ENCODE measurements at regions not wholly inside any gene's neighbourhood (a gene's known extent, or its start where the extent isn't known, plus 50 kb on each side); places are given as distances from the start of the nearest gene placed in this dataset.

DNA sequence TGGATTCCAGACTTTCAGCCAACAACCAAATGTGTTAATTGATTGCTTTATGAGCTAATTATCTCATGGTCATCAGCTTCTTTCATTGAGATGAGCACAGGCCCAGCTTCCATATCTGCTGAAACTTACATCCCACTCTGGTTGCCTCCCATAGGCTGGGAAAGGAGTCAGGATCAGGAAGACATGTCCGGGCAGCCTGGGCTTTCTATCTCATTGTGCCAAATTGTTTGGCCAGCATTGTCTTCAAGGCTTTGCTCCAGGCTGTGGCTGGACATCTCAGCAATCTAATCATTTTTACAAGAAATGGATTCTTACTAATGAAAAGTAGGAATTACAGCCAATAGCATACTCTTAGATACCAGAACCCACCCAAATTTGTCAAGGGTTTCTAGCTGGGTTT, 295.2 kb downstream of the CXCL12 start:
- Mint-ChIP-seq H3K9me3 (peaks cover 5% of the 10 kb centered on the region), H3K27ac (no peak overlapping the region), H3K4me3 (no peak overlapping the region), H3K4me1 (no peaks in the 10 kb centered on the region), H3K27me3 (peaks cover 31% of the 10 kb centered on the region), H3K36me3 (ENCODE audit: low read depth) (no peaks in the 10 kb centered on the region)
- ATAC-seq (replicated peaks), result no peak

DNA sequence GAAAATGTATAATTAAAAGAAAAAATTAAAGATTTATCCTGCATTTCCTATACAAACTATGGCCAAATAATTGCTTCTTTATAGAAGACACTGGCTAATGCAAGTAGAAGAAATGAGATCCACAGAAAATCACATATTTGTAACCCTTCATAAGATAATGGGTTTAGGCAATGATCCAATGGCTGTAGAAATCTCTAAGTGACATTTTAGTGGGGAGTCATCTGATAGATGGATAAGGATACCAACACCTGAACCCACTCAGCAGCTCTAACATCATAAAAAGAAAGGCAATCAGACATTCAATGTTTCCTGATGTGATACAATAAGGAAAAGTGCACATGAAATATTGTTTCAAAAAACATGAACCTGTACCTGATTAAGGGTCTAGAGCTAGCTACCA, 297.5 kb downstream of the CXCL12 start:
- H3K36me3 Mint-ChIP-seq (ENCODE audit: low read depth), result no peaks in the 10 kb centered on the region
- H3K4me1 Mint-ChIP-seq, result no peaks in the 10 kb centered on the region
- H3K9me3 Mint-ChIP-seq, result no peaks in the 10 kb centered on the region
- H3K27ac Mint-ChIP-seq, result no peak overlapping the region
- ATAC-seq (replicated peaks), result no peak
- H3K4me3 Mint-ChIP-seq, result no peak overlapping the region
- H3K27me3 Mint-ChIP-seq, result peaks cover 21% of the 10 kb centered on the region

DNA sequence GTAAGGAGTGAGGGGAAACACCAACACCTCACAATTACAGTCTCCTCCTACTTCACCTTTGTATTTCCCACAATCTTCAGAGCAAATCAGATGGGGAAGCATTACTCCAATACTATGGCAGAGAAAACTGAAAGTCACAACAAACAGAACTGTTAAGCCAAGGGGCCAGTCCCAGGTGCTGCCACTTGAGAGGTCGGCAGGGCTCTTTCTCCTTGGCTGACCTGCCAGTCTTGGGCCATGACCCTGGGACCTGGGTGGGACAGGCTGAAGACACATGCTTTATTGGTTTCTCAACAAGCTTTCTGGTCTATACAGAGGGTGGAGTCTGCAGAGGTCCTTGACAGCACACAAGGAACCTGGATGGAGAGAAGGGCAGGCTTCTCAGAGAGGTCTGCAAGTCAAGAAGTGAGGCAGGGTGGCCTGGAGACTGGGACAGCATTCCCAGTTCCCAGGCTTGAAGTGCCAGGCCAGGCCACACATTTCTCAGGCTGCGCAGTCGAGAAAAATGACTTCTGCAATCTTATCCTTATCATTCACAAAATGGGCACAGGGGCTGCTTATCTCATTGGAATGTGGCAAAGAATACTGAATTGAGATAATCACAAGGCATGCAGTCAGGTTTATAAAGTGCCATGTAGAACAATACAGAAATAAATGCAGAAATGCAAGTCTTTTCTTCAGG, 301.0 kb downstream of the CXCL12 start:
- peaks cover 9% of the 10 kb centered on the region for H3K27me3 Mint-ChIP-seq
- ATAC-seq (replicated peaks), result no peak
- no peaks in the 10 kb centered on the region for H3K9me3 Mint-ChIP-seq
- no peak overlapping the region for H3K4me3 Mint-ChIP-seq
- no peaks in the 10 kb centered on the region for H3K36me3 Mint-ChIP-seq (ENCODE audit: low read depth)
- no peak overlapping the region for H3K27ac Mint-ChIP-seq
- no peaks in the 10 kb centered on the region for H3K4me1 Mint-ChIP-seq

DNA sequence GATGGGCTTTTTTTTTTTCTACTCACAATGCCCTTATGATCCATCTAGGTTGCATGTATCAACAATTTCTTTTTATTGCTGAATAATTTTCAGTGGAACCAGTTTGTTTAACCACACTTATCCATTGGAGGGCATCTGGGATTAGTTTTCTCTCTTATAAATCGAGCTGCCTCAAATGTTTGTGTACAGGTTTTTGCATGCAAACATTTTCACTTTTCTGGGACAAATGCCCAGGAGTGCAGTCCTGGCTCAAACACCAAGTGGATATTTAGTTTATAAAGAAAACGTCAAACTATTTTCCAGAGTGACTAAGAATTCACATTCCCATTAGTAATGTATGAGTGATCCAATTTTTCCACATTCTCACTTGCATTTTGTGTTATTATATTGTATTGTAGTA, 313.4 kb downstream of the CXCL12 start:
- peaks cover 6% of the 10 kb centered on the region for H3K27me3 Mint-ChIP-seq
- no peaks in the 10 kb centered on the region for H3K36me3 Mint-ChIP-seq (ENCODE audit: low read depth)
- H3K4me1 Mint-ChIP-seq, result no peaks in the 10 kb centered on the region
- H3K27ac Mint-ChIP-seq, result no peak overlapping the region
- H3K4me3 Mint-ChIP-seq, result no peak overlapping the region
- H3K9me3 Mint-ChIP-seq, result no peaks in the 10 kb centered on the region
- ATAC-seq (replicated peaks), result no peak

DNA sequence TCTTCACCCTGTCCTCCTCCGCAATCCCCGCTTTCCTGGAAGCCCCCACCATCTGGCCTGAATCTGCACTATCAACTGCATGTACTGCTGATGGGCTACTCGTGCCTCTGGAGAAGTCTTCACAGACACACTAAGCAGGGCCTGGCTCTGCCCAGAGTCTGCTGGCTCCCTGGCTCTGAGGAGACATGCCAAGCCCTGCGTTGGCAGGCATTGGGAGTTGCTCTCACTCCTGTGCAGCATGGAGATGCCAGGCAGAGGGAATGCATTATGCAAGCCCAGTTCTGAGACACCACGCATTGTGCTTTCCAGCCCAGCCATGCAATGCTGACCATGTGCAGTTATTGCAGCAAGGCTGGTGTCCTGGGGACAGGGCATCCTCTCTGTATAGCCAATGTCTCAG, 314.6 kb downstream of the CXCL12 start:
- Mint-ChIP-seq H3K36me3 (ENCODE audit: low read depth) (no peaks in the 10 kb centered on the region), H3K27me3 (peaks cover 6% of the 10 kb centered on the region), H3K9me3 (no peaks in the 10 kb centered on the region), H3K4me1 (no peaks in the 10 kb centered on the region), H3K27ac (no peak overlapping the region), H3K4me3 (no peak overlapping the region)
- ATAC-seq (replicated peaks), result no peak

DNA sequence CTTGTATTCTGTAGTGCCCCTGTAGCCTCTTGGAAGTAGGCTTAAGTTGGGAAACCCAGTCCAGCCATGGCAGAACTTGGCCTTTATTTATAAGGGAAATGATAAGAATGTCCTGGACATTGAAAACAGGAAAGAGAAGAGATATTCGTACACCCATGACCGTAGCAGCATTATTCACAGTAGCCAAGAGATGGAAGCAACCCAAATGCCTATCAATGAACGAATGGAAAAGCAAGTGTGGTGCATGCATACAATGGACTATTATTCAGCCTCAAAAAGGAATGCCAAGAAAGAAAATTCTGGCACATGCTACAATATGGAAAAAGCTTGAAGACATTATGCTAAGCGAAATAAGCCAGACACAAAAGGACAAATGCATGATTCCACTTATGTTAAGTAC, 315.3 kb downstream of the CXCL12 start:
- Mint-ChIP-seq H3K27me3 (peaks cover 6% of the 10 kb centered on the region), H3K27ac (no peak overlapping the region), H3K4me1 (no peaks in the 10 kb centered on the region), H3K36me3 (ENCODE audit: low read depth) (no peaks in the 10 kb centered on the region), H3K9me3 (no peaks in the 10 kb centered on the region), H3K4me3 (no peak overlapping the region)
- no peak for ATAC-seq (replicated peaks)

DNA sequence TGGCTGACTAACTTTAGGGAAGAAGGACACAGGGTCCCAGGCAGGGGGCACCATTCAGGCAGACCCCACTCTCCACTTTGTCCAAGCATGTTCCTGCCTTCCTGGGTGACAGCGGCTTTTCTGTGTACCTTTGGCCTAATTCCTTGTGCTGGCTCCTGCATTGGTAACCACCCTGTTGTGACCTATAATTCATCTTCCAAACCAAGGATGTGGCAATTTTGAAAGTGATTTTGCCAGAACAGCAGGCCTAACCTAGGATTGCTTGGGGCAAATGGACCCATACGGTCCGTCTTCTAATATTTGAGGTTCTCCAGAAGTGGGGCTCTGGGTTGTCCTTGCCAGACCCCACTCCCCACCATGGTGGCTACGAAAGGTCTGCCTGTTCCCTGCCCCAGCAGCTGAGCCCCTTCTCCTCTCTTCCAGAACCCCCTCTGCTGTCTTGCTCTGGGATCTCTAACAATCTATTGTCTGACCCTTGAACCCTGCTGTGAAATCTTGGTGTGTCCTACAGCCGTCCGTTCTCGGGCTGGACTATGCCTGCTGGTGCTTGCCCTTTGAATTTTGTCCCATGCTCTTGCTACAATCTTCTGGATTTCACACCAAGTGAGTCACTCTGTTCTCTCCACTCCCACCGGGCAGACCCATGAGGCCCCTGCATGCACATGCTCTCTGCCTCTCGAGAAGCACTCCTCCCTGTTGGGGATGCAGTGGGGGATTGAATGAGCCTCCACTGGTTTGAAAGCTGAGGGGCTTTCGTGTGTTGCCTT, 316.0 kb downstream of the CXCL12 start:
- Mint-ChIP-seq H3K27me3 (peaks cover 6% of the 10 kb centered on the region), H3K27ac (no peak overlapping the region), H3K4me3 (no peak overlapping the region), H3K9me3 (no peaks in the 10 kb centered on the region), H3K4me1 (no peaks in the 10 kb centered on the region), H3K36me3 (ENCODE audit: low read depth) (no peaks in the 10 kb centered on the region)
- no peak for ATAC-seq (replicated peaks)

DNA sequence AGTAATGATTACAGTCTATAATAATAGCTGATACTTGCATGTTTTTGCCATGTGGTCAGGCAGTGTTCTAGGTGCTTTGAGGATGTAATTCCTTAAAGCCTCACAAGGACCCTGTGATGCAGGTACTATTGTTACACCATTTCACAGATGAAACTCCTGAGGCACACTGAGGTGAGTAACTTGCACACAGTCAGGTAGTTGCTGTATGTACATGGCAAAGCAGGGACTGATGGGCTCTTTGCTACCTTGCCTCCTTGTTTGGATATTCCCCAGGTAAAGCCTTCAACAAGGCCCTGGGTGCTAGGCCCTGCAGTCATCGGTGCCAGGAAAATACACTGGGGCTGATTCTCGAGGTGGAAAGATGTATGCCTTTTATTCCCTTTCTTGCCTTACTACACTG, 317.5 kb downstream of the CXCL12 start:
- Mint-ChIP-seq H3K27me3 (peaks cover 3% of the 10 kb centered on the region), H3K9me3 (no peaks in the 10 kb centered on the region)
- no peak for ATAC-seq (replicated peaks)

DNA sequence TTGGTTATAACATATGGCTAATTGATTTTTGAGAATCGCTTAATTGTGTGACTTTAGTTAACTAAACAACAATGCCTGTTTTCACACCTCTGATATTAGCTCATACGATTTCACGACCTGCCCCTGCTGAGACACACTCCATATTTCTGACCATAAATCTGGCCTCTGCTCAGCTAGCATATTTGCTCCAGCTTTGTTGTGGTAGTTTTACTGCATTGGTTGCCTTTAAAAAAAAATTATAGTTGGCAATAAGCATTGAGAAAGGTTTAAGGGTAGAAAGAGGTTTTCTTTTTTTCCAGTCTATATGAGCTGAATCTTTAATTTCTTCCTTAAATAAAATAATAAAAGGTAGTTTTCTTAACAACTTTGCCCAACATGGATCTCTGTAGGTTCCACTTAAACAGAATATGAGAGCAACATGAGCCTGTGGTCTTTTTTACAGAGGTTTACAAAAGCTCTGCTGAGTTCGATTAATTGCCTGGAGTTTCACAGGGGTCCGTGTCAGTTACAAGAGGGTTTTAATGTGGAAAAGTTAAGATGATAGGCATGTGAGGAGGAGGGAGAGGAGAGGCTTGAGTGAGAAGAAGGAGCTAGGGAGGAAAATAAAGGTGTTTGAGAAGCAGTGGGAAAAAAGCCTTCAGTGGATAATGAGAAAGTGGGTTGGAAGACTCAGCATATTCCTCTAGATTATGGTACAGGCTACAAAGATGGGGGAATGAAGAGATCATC, 318.2 kb downstream of the CXCL12 start:
- H3K9me3 Mint-ChIP-seq, result no peaks in the 10 kb centered on the region

More for the DNA sequence above, 317.5 kb downstream of the CXCL12 start:
- no peak overlapping the region for H3K4me3 Mint-ChIP-seq
- no peaks in the 10 kb centered on the region for H3K36me3 Mint-ChIP-seq (ENCODE audit: low read depth)
- no peak overlapping the region for H3K27ac Mint-ChIP-seq
- no peaks in the 10 kb centered on the region for H3K4me1 Mint-ChIP-seq

DNA sequence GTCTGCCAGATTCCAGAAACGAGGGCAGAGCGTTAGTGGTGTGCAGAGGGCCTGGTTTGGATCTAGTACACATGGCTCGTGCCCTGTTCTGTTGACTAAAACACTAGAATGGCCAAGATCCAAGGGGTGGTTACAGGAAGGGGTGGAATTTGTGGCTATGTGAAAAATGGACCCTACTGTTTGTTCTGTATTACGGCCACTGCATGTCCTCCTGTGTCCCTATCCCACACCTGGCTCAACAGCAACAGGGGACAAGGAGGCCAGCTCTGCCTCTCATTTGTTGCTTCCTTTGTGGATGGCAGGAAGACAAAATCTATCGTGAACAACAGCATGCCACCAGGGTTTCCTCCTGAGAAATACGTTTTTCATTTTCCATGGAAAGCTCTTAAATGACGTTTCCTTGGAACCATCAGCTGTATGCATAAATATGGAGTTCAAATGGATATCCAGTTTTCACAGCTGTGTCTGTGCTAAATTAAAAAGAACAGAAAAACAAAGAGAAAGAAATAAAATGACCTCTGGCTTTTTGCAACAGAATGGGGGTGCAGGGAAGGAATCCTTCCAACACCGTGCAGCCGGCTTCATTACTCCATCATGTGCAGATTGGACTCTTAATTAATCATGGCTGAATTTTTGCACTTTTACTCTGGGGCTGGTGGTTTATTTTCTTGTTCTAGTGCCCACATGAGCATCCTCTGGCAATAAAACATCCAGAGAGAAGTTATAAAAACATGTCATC, 318.9 kb downstream of the CXCL12 start:
- Mint-ChIP-seq H3K4me1 (no peaks in the 10 kb centered on the region), H3K27me3 (peaks cover 2% of the 10 kb centered on the region)

More for the DNA sequence above, 318.2 kb downstream of the CXCL12 start:
- H3K27ac Mint-ChIP-seq, result no peak overlapping the region
- H3K4me1 Mint-ChIP-seq, result no peaks in the 10 kb centered on the region
- no peaks in the 10 kb centered on the region for H3K27me3 Mint-ChIP-seq
- no peak for ATAC-seq (replicated peaks)
- H3K4me3 Mint-ChIP-seq, result no peak overlapping the region
- H3K36me3 Mint-ChIP-seq (ENCODE audit: low read depth), result no peaks in the 10 kb centered on the region

DNA sequence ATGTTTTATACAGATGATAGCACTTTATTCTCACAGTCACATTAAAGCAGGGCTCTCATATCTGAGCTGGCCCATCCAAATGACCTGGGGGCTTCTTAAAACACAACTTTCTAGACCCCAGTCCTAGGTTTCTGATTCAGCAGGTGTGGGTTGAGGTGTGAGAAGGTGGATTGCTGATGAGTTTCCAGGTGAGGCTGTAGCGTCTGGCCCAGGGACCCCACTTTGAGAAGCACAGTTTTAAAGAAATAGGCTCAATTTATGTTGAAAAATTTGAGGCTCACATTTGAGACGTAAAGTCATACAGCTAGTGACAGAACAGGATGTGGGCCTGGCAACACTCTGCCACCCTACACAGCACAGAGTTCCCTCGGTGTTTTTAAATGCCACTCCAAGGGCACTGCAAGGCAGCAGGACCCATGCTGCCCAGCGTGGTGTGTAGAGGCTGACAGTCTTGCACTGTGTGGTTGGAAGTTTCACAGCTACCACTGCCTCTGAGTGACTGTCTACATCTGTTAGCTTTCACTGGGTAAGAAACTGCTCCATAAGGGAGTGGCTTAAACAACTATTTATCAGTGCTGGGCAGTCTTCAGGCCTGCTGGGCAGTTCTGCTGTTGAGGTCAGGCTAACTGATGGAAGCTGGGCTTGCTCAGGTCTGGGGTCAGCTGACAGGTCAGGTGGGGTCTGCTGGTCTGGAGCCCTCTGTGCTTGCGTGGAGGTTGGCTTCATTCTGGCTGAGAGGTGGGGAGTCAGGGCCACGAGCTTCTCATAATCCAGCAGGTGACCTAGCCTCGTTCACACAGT, 319.7 kb downstream of the CXCL12 start:
- H3K36me3 Mint-ChIP-seq (ENCODE audit: low read depth), result no peaks in the 10 kb centered on the region
- H3K27me3 Mint-ChIP-seq, result peaks cover 4% of the 10 kb centered on the region
- ATAC-seq (replicated peaks), result no peak
- no peak overlapping the region for H3K27ac Mint-ChIP-seq
- no peaks in the 10 kb centered on the region for H3K4me1 Mint-ChIP-seq
- no peaks in the 10 kb centered on the region for H3K9me3 Mint-ChIP-seq
- H3K4me3 Mint-ChIP-seq, result no peak overlapping the region

More for the DNA sequence above, 318.9 kb downstream of the CXCL12 start:
- Mint-ChIP-seq H3K36me3 (ENCODE audit: low read depth) (no peaks in the 10 kb centered on the region), H3K4me3 (no peak overlapping the region), H3K27ac (no peak overlapping the region), H3K9me3 (no peaks in the 10 kb centered on the region)
- ATAC-seq (replicated peaks), result no peak

DNA sequence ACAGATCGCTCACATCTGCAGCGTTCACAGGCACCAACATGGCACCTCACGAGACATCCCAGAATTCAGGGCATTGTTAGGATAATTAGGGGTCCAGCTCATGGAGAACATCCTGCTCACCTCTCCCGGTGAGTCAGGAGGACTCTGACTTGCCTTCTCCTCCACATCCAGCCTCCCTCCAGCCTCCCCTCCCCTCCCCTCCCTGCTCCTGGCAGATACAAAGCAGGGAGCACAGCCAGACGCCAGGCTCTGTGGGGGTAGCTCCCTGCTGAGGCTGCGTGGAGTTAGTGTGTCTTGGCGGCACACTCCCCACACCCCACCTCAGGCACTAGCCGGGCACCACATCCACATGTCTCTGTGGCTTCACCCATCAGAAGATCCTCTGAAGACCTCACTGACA, 320.6 kb downstream of the CXCL12 start:
- no peak overlapping the region for H3K4me3 Mint-ChIP-seq
- no peak overlapping the region for H3K27ac Mint-ChIP-seq
- no peaks in the 10 kb centered on the region for H3K4me1 Mint-ChIP-seq
- no peak for ATAC-seq (replicated peaks)
- H3K36me3 Mint-ChIP-seq (ENCODE audit: low read depth), result no peaks in the 10 kb centered on the region
- H3K27me3 Mint-ChIP-seq, result peaks cover 4% of the 10 kb centered on the region
- no peaks in the 10 kb centered on the region for H3K9me3 Mint-ChIP-seq

DNA sequence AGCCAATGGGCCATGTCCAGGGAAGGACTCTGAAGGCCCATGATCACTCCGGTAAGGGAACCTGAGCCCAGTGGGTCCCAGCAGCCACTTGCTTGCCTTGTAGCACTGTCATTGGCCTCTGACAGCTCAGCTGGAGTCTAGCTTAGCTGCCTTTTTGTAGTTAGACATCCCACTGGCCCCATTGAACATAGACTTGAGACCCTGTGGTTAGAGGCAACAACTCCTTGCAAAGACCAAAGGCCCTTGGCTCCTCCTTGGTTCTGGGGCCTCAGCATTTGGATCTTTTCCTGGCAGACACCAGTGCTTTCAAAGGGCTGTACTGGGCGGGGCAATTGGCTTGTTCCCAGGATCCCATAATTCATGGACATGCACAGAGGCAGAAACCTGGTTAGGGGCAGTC, 321.2 kb downstream of the CXCL12 start:
- peaks cover 8% of the 10 kb centered on the region for H3K27me3 Mint-ChIP-seq
- no peak overlapping the region for H3K27ac Mint-ChIP-seq
- no peaks in the 10 kb centered on the region for H3K9me3 Mint-ChIP-seq
- H3K36me3 Mint-ChIP-seq (ENCODE audit: low read depth), result no peaks in the 10 kb centered on the region
- ATAC-seq (replicated peaks), result no peak
- H3K4me3 Mint-ChIP-seq, result no peak overlapping the region
- H3K4me1 Mint-ChIP-seq, result no peaks in the 10 kb centered on the region

DNA sequence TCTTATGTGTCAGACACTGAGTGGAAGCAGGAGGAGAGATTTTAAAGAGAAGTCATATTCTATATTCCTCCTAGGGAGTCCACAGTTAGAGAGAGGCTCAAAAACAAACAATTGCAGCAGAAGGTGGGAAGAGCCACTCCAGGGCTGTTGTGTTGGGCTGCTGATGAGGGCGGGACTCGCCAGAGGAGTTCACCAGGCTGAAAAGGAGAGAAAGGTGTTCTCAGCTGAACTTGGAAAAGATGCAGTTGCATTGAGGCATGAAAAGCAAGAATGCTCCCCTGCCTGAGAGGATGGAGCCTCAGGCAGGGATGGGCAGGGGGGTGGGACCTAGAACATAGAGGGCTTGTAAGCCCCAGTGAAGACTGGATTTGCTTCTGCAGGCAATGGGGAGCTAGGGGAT, 324.2 kb downstream of the CXCL12 start:
- Mint-ChIP-seq H3K4me1 (no peaks in the 10 kb centered on the region), H3K27ac (no peak overlapping the region), H3K9me3 (no peaks in the 10 kb centered on the region), H3K4me3 (no peak overlapping the region), H3K36me3 (ENCODE audit: low read depth) (no peaks in the 10 kb centered on the region), H3K27me3 (peaks cover 14% of the 10 kb centered on the region)
- ATAC-seq (replicated peaks), result no peak

All from activated T-helper 17 cell treated with anti-CD3 and anti-CD28 coated beads, Interleukin-2, amount 50 U/mL, for 72 hours (primary cell).